ENCODE measurements at regions not wholly inside any gene's neighbourhood (a gene's known extent, or its start where the extent isn't known, plus 50 kb on each side); places are given as distances from the start of the nearest gene placed in this dataset.

DNA sequence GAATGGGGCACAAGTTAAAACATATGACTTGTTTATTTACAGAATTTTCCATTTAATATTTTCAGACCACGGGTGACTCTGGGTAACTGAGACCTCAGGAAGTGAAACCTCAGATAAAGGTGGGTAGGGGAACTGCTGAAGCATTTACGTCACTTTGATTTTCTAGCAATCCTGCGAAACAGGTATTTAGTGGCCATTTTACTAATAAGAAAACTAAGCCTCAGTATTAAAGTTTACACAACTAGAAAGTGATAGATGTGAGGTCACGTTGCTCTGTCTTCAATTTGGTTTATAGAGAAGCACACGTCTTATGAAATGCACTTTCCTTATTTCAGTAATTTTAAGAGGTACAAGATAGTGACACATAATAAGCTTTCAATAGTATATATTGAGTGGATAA, 402.8 kb downstream of the FGF9 start:
- CTCF ChIA-PET = no interaction called here
- no peak for DNase-seq (ENCODE audit: low read depth, low spot score)
- TF ChIP-seq, protein P1, sequence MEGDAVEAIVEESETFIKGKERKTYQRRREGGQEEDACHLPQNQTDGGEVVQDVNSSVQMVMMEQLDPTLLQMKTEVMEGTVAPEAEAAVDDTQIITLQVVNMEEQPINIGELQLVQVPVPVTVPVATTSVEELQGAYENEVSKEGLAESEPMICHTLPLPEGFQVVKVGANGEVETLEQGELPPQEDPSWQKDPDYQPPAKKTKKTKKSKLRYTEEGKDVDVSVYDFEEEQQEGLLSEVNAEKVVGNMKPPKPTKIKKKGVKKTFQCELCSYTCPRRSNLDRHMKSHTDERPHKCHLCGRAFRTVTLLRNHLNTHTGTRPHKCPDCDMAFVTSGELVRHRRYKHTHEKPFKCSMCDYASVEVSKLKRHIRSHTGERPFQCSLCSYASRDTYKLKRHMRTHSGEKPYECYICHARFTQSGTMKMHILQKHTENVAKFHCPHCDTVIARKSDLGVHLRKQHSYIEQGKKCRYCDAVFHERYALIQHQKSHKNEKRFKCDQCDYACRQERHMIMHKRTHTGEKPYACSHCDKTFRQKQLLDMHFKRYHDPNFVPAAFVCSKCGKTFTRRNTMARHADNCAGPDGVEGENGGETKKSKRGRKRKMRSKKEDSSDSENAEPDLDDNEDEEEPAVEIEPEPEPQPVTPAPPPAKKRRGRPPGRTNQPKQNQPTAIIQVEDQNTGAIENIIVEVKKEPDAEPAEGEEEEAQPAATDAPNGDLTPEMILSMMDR (IDR thresholded peaks at IDR 0.05; ENCODE audit: insufficient read depth, low read length, missing control alignments) = no peak
- no peak overlapping the region for H3K4me3 ChIP-seq (ENCODE audit: low read depth, low read length)
- POLR2A ChIA-PET = no interaction called here

DNA sequence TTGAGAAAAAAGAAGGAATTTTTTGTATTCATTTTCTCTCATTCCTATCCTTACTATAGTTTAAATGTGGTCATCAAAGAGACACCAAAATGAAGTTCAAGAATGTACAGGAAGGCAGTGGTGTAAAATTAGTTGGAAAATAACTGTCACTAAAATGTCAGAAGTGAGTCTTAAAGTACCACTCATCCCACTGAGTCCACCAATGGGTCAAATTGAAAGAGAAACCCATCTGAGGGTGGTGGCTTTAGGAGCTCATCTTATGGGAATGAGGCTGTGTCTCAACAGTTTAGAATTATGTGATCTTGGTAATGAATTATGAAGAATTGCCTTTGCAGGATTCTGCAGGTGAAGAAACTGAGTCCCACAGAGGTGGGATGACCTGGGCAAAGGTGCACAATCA, 403.5 kb downstream of the FGF9 start:
- DNase-seq (ENCODE audit: low read depth, low spot score) = no peak
- ChIA-PET CTCF (no interaction called here), POLR2A (no interaction called here)
- TF ChIP-seq, protein P1 (IDR thresholded peaks at IDR 0.05; ENCODE audit: insufficient read depth, low read length, missing control alignments) = no peak
- no peak overlapping the region for H3K4me3 ChIP-seq (ENCODE audit: low read depth, low read length)

DNA sequence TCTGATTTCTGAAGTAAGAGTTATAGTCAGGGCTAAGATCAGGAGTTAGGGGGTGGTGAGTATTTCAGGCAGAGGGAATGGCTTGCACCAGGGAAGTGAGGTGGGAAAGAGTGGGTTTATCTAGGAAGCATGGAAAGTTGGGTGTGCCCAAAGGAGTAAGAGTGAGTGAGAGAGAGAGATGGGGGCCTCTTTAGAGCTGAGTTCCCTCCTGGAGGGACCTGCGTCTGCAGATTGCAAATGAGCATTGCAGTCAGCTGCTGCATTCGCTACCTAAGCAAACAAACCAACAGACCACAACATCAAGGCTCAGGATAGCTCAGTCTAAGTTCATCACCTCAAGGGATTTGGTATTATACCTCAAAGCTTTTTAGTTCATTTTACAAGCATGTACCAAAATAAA, 405.8 kb downstream of the FGF9 start:
- no peak for DNase-seq (ENCODE audit: low read depth, low spot score)
- CTCF ChIA-PET = no interaction called here
- TF ChIP-seq, protein P1 (IDR thresholded peaks at IDR 0.05; ENCODE audit: insufficient read depth, low read length, missing control alignments) = no peak
- POLR2A ChIA-PET = no interaction called here
- H3K4me3 ChIP-seq (ENCODE audit: low read depth, low read length) = no peak overlapping the region

DNA sequence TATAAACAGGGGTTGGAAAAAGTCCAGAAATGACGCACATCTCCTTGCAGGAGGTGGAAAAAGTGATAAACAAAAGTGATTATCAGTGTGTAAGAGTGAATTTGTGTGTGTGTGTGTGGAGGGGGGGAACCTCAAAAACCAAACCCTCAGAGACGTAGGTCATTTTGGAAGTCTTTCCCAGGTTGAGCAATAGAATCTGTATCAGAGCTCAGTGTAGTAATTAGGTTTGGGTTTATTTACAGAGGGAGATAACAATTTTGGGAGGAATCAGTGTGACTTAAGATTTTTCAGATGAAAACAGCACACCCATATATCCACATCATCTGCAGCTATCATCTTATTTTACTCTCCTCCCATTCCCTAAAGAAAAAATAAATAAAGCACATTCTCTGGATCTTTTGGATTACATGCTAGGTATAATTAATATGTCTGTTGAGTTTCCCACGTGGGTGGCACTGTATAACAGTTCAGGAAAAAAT, 406.4 kb downstream of the FGF9 start:
- TF ChIP-seq, protein P1 (IDR thresholded peaks at IDR 0.05; ENCODE audit: insufficient read depth, low read length, missing control alignments) = no peak
- DNase-seq (ENCODE audit: low read depth, low spot score) = no peak
- no peak overlapping the region for H3K4me3 ChIP-seq (ENCODE audit: low read depth, low read length)
- POLR2A ChIA-PET = no interaction called here
- CTCF ChIA-PET = no interaction called here

DNA sequence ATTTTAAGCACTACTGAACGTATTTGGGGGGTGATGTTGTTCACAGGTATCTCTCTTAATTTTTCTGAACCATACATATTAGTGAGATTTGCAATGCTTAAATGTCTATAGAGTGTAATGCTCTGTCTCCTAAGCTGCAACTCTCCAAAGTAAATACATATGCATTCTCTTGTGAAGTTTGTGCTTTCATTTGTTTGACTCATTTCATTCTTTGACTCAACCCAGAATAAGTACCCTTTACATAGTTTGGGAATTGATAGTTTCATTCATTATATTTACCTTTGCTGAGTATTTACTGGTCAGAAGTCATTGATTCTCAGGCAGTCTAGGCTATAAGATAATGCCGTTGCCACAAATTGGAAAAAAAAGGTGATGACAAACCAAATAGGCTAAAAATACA, 406.9 kb downstream of the FGF9 start:
- no peak for DNase-seq (ENCODE audit: low read depth, low spot score)
- TF ChIP-seq, protein P1 (IDR thresholded peaks at IDR 0.05; ENCODE audit: insufficient read depth, low read length, missing control alignments) = no peak
- H3K4me3 ChIP-seq (ENCODE audit: low read depth, low read length) = no peak overlapping the region
- ChIA-PET CTCF (no interaction called here), POLR2A (no interaction called here)

DNA sequence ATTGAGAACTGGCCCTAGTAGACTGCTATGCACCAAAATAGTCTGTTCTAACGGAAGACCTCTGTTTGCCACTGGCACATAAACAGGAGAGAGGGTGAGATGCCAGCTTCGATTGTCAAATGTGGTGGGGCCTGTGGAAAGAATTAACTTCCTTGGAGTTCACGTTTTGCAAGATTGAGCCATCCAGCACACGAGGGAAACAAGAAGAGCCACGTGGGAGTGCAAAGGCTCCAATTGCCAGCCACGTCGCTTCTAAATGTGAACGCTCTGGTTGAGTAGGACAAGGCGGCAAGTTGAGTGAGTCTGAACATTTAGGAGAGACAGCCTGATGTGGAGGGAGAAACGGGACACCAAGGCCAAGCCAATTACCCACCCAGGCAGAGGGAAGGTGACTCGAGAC, 409.1 kb downstream of the FGF9 start:
- ChIA-PET POLR2A (no interaction called here), CTCF (no interaction called here)
- DNase-seq (ENCODE audit: low read depth, low spot score) = no peak
- H3K4me3 ChIP-seq (ENCODE audit: low read depth, low read length) = no peak overlapping the region
- TF ChIP-seq, protein P1 (IDR thresholded peaks at IDR 0.05; ENCODE audit: insufficient read depth, low read length, missing control alignments) = no peak
